ENCODE measurements at regions not wholly inside any gene's neighbourhood (a gene's known extent, or its start where the extent isn't known, plus 50 kb on each side); places are given as distances from the start of the nearest gene placed in this dataset.

- no peak for DNase-seq (ENCODE audit: extremely low spot score)
- no peak for TF ChIP-seq CTCF (IDR thresholded peaks at IDR 0.05; ENCODE audit: control extremely low read depth, extremely low read depth, low read depth, missing control alignments)
- ChIA-PET POLR2A (no interaction called here), CTCF (no interaction called here)
Measured at GRCh38 chr19:30252214-30252613, 120.0 kb upstream of the ZNF536 start.

- ChIA-PET CTCF (no interaction called here), POLR2A (no interaction called here)
- no peak for TF ChIP-seq CTCF (IDR thresholded peaks at IDR 0.05; ENCODE audit: control extremely low read depth, extremely low read depth, low read depth, missing control alignments)
- DNase-seq (ENCODE audit: extremely low spot score): no peak
Measured at GRCh38 chr19:30253581-30253996, 118.6 kb upstream of the ZNF536 start.

DNA sequence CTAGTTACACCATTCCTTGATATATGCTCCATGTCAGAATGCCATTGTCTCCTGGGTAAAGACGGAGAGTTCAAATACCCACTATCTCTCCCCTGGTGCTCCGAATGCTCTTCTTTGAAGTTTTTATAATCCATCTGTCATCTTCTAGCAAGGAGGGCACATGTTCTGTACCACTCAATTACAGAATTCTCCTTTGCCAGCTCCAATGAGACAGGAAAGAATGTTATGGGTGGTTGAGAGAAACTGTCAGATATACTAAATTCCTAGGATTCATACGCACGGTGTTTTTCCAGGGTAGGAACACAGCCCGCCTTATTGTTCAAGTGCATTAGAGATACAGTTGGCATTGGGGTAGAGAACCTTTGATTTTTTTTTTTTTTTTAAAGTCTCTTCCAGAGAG, 118.0 kb upstream of the ZNF536 start:
- ChIA-PET POLR2A (no interaction called here), CTCF (no interaction called here)
- DNase-seq (ENCODE audit: extremely low spot score): no peak
- no peak for TF ChIP-seq CTCF (IDR thresholded peaks at IDR 0.05; ENCODE audit: control extremely low read depth, extremely low read depth, low read depth, missing control alignments)

DNA sequence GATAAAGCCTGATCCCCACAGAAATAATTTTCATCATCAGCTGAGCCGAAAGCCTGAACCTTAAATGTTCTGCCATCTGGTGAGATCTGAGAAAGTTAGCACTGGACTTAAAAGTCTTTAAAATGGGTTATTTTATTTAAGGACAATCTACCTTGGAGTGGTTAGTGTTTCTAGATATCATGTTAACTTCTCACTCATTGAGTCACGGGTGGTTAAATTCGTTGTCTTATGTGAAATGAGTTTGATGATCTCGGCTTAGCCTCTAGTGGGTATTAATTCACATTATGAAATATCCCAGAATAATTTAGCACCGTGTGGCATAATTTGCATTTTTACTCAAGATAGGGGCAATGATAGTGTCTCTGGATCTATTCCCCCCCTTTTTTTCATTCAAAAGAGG, 117.4 kb upstream of the ZNF536 start:
- no peak for TF ChIP-seq CTCF (IDR thresholded peaks at IDR 0.05; ENCODE audit: control extremely low read depth, extremely low read depth, low read depth, missing control alignments)
- DNase-seq (ENCODE audit: extremely low spot score): no peak
- POLR2A ChIA-PET: no interaction called here
- CTCF ChIA-PET: interaction anchor here (1.8 kb wide), 1 partner anchor 18 kb away, joined by 3 read pairs; no protein-coding TSS in a partner anchor

DNA sequence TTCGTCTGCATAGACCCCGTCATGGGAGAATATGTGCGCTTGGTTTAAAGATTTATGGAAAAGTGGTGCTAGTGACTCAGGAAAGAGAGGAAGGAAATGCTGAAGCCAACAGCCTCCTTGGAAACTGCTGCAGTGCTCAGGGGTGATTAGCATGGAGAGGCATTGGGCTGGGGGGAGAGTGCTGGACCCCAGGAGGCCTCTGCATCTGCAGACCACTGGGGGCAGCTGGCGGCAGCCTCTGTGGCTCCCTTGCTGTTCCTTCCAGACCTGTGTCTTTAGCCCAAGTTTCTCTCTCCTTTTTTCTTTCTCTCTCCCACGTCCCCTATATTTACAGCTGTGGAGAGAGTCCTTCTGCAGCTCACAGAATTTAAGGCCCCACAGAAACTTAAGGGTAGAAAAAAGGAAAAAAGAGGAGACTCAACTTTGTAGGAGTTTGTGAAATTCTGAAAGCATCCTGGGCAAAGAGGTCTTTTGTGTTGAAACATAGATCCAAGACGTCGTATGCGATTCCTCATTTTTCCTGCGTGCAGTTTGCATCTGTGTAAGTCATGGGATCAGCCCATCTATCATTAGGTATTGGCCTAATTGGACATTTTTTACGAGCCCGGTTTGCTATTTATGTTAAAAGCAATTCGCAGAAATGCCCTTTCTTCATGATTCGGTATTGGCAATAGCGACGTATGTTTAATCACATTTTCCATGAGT, 116.2 kb upstream of the ZNF536 start:
- DNase-seq (ENCODE audit: extremely low spot score): no peak
- POLR2A ChIA-PET: no interaction called here
- TF ChIP-seq CTCF (IDR thresholded peaks at IDR 0.05; ENCODE audit: control extremely low read depth, extremely low read depth, low read depth, missing control alignments): no peak
- CTCF ChIA-PET: interaction anchor here (1.8 kb wide), 1 partner anchor 17 kb away, joined by 3 read pairs; no protein-coding TSS in a partner anchor

- no peak for TF ChIP-seq CTCF (IDR thresholded peaks at IDR 0.05; ENCODE audit: control extremely low read depth, extremely low read depth, low read depth, missing control alignments)
Measured at GRCh38 chr19:30256496-30256850, 115.7 kb upstream of the ZNF536 start.

More at GRCh38 chr19:30256496-30256850, 115.7 kb upstream of the ZNF536 start:
- POLR2A ChIA-PET: no interaction called here
- CTCF ChIA-PET: interaction anchor here (1.8 kb wide), 1 partner anchor 16 kb away, joined by 3 read pairs; no protein-coding TSS in a partner anchor
- DNase-seq (ENCODE audit: extremely low spot score): no peak

All from GM10248 (cell line).